ENCODE measurements at regions not wholly inside any gene's neighbourhood (a gene's known extent, or its start where the extent isn't known, plus 50 kb on each side); places are given as distances from the start of the nearest gene placed in this dataset.
"Not testable (repeated sequence)": the region's sequence is repeated elsewhere in the genome, so short reads cannot be mapped to it uniquely, and the experiment has no call there.

DNA sequence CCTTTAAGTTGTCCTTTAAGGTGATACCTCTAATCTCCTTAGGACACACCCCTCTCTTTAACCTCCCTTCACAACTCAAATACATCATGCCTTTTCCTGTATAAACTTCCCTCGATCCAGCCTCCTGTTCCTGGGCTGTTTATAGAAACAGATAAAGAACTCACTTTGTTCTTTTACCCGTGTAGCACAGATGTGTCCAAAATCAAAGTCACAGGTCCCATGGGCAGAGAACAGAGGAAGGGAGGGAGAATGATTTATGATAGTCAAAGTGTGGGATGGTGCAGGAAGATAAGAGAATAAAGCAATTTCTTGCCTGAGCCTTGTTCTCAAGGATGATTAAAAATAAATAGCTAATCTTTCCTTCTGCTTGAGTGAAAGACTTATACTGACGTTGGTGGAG lies 50.3 kb upstream of the CABCOCO1 start:
- intact Hi-C loops (cut with DNase I) = no loop called here
- no peak for DNase-seq (ENCODE audit: low spot score)

DNA sequence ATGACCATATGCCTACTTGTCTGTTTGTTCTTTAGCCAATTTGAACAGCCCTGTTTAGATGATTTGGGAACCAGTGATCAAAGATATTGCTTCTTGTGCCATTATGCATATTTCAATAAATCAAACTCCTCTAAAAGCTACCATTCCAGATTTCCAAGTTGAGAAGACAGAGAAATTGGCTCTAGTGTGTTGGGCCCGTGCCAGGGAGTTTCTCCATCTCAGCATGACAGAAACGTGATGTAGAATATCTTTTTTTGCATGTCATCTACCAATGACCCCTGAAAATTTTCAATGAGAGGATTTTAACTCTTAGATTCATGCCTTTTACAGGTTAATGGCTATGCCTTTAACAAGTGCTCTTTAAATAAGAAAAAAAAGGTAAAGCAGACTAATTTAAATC lies 50.7 kb upstream of the CABCOCO1 start:
- DNase-seq (ENCODE audit: low spot score) = no peak

DNA sequence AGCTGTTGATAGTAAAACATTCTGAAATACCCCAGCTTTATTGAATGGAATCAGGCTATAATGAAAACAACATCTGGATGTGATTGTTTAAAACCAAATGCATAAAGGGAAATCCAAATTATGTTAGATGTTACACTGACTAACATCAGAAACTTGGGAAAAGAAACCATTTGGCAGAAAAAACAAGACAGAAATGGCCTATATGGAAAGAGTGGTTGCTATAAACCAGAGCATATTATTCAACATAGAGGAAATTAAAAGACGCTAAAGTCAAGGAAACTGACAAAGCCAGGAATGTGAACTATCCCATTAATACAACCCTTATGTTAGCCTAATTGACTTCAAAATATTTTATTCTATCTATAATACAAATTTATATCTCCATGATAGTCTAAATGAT lies 53.0 kb upstream of the CABCOCO1 start:
- intact Hi-C loops (cut with DNase I) = no loop called here
- DNase-seq (ENCODE audit: low spot score) = no peak

More for the DNA sequence above, 50.7 kb upstream of the CABCOCO1 start:
- intact Hi-C loops (cut with DNase I) = no loop called here

DNA sequence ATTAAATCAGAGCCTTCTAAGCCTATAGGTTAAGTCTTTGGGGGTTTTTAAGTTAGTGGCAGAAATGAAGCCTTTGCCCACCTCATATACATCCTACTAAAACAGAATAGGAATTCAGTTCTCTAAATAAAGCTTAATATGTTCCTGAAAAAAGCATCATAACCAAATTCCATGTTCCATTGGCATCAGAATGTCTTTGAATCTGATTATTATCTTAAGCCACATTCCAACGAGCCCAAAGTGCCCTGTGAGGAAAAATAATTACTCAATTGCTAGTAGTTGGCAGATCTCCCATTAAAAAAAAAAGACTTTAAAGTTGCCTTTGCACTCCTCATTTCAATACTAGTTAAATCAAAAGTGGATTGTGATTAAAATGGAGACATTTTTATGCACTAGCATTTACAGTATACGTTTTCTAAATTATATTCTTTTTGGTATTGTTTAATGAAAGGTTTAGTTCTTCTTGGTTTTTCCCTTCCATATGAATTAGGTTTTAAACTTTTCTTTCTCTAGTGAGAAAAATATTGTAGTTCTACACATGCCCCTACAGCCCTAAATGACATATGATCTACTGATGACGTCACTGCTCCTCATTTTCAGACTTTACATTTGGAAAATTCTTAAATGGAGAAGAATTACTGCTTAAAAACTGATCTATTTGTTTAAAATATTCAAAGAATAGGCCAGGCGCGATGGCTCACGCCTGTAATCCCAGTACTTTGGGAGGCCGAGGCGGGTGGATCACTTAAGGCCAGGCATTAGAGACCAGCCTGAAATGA lies 54.3 kb upstream of the CABCOCO1 start:
- intact Hi-C loops (cut with DNase I) = no loop called here

DNA sequence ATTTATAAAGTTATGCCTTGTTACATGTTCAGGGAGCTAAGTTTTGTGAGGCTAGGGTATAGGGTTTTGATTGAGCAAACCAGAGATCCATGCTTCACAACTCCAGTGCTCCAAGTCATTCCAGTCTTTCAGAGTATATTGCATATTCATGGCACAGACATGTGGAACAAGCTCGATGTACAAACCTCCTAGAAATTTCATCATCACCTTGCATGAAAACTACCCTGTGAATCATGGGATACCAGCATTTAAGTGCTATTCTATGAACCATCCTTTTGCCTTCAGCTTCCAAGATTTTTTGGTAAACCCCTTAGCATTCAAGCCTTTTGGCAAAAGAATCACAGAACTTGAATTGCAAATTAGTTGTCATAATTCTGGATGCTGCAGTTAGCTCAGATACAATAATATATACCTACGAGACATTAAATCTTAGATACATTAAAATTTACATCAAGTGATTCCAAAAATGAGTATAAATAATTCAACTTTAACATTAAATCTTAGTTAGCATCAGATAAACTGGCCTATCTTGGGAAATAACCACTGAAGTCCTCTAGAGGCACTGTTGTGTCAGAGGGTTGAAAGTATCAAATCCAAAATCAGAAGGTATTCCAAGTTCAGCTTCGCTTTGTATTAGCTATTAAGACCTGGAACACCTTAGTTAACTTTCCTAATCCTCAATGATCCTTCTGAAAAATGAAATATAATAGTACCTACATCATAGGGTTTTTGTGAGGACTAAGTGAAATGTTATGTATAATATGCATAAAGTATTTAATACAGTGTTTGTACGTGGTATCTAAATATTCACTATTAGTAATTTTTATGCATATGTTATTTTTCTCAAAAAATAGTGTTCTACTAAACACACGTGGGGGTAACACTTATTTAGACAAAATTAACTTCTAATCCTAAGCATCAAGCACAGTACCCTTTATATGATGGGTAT lies 55.5 kb upstream of the CABCOCO1 start:
- intact Hi-C loops (cut with DNase I) = no loop called here
- no peak for DNase-seq (ENCODE audit: low spot score)

More for the DNA sequence above, 54.3 kb upstream of the CABCOCO1 start:
- DNase-seq (ENCODE audit: low spot score) = no peak

DNA sequence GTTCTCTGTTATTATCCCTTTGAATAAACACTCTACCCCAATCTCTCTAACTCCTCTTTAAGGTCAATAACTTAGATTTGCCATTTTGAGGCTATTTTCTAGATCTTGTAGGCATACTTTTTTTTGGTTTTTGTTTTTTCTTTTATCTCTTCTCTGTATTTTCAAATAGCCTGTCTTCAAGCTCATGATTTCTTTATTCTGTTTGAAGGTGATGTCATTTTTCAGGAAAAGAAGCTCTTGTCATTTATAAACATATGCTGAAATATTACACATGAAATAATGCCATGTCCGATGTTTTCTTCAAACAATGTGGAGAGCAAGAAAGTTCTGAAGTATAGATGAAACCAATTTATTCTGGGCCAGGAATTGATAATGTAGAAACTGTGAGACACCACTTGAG lies 57.5 kb upstream of the CABCOCO1 start:
- intact Hi-C loops (cut with DNase I) = no loop called here
- DNase-seq (ENCODE audit: low spot score) = no peak

DNA sequence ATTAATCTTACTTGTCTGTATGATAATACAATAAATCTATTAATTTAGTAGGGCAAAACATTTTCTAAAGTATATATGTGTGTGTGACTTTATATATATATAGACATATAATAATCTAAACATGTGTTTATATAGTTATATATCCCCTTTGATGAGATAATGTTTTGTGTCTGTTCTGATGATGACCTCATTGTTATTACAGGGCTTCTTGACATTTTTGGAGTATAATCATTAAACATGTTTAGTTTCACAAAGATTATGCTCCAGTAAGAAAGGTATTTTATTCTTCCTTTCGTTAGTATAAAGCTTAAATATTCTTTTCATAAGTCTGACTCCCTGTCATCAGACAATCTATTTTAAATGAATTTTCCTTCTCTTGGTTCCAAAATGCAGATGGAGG lies 62.3 kb upstream of the CABCOCO1 start:
- intact Hi-C loops (cut with DNase I) = no loop called here
- no peak for DNase-seq (ENCODE audit: low spot score)

DNA sequence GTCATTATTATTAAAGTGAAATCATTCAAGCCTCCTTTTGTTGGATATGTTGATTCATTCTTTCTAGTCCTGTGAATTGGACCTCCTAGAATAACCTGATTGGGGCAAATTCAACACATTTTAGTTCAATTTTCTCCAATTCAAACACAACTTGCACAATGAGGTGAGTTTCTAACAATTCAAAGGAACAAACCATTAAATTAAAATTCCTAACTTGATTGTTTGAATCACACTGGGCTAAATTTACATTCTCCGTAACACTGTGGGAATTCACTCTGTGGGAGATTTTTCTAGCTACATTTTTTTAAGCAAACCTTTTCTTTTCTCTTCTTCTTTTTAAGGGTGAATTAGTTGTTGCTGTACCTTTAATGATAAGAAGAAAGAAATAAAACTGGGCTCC lies 68.3 kb upstream of the CABCOCO1 start:
- intact Hi-C loops (cut with DNase I) = no loop called here
- DNase-seq (ENCODE audit: low spot score) = no peak

DNA sequence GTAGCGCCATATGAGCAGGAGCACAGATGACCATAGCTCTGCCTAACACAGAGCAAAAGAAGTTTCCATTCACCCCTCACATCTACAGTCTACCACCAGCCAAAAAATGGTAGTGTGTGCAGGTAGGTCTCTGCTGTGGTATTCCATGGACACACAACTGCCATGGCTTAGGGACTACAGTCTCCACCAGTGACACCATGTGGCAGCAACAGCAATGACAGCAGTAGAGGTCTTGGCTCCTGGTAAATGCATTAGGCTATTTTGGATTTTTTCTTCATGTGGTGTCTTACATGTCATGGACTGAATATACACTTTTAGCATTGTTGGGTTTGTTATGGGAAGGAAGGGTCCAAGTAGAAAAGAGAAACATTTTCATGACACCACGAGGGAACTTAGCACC lies 70.1 kb upstream of the CABCOCO1 start:
- intact Hi-C loops (cut with DNase I) = no loop called here

DNA sequence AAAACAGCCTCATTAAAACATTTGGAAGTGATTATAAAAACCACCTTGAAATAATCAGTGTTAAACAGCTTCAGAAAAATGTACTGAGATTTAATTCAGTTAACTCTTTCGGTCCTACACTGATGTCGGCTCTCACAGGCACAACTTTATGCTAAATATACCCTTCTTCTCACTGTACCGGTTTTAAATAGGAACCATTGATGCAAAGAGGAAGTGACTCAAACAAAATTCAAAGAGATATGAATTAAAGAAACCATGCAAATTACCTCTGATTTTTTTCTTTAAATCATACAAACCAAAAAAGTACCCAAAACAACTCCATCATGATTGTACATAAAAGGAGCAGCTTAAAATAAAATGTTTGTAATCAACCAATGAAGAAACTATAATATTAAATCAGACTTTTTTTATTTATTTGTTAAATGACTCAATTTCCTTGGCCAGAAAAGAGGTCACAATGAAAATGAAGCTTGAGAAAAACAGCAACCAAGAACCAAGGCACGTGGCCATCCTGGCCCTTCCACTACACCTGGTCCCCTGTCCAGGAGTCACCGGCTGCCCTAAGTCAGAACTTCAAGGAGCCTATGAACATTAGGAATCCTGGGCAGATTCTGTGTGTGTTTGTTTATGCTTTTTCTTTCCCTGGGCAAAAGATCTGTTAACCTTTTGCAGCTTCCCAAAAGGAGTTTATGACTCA lies 73.0 kb upstream of the CABCOCO1 start:
- DNase-seq (ENCODE audit: low spot score) = no peak

More for the DNA sequence above, 70.1 kb upstream of the CABCOCO1 start:
- no peak for DNase-seq (ENCODE audit: low spot score)

DNA sequence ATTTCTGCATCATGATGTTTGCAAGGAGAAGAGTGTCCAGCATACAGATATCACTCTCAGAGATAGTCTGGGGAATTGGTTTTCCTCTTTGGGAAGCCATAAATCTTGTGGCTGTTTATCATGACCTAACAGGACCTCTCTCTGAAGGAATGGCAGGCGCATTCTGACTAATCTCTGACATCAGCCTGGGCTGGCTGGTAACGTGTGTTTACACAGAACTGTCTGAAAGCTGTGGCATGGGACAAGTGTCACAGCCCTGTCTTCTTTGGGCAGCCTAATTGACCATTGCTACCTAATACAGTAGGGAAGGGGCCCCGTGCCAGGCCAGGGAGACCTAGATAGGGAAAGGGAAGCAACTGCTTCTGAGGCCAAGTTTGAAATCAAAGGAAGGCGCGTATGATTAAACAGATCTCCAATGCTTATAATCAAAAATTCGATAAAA lies 73.9 kb upstream of the CABCOCO1 start:
- intact Hi-C loops (cut with DNase I) = no loop called here
- DNase-seq (ENCODE audit: low spot score) = no peak

More for the DNA sequence above, 73.0 kb upstream of the CABCOCO1 start:
- intact Hi-C loops (cut with DNase I) = no loop called here

DNA sequence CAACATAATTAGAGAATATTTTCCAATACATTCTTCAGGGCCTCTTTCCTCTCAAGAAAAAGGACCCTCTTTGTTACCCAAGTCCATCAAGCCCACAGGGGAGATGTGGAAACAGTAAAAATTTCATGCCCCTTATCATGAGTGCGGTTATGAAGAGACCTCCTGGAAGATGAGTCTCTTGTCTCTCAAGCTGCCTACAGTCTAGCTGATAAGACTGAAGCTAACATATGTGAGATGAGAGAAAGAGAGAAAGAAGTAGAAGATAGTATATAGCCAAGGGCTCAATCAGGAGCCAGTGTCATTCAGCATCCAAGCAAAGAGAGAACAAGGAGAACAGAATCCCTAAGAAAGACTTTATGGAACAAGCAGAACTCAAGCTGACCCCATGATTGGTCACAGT lies 75.9 kb upstream of the CABCOCO1 start:
- intact Hi-C loops (cut with DNase I) = no loop called here
- no peak for DNase-seq (ENCODE audit: low spot score)

DNA sequence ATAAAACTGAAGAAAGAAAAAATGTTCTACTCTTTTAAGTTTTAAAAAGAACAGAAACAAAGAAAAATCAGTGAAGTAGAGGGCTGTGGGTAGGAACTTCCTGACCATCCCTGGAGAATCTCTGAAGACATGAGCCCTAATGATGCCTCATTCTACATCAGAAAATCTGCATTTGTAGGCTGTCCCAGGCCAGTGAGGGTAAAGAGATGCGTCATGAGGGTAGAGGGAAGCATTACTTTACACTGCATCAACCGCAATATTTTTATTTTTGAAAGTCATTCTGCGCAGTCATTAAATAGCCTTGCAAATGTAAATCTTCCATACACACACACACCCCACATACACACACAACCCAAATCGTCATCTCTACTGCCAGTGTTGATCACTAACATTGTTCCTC lies 82.1 kb upstream of the CABCOCO1 start:
- intact Hi-C loops (cut with DNase I) = no loop called here
- DNase-seq (ENCODE audit: low spot score) = no peak

DNA sequence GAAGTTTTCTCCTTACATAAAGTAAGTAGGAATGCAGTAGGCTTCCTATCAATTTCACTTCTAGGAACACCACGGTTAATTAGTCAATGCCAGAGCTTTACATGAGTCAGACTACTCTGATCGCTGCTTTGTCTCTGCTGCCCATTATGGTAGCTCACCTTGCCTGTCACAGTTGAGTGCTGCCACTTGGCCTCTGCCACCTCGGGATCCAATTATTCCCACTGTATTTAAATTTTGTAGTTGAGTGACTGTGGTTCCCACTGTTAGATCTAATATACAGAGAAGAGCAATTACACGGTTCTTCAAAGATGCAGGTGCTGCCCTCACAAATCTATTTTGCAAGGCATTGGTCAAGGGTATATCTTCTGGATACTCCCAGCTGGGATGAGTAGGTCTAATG lies 92.5 kb upstream of the CABCOCO1 start:
- intact Hi-C loops (cut with DNase I); DNase-seq (ENCODE audit: low spot score): not testable (repeated sequence)

DNA sequence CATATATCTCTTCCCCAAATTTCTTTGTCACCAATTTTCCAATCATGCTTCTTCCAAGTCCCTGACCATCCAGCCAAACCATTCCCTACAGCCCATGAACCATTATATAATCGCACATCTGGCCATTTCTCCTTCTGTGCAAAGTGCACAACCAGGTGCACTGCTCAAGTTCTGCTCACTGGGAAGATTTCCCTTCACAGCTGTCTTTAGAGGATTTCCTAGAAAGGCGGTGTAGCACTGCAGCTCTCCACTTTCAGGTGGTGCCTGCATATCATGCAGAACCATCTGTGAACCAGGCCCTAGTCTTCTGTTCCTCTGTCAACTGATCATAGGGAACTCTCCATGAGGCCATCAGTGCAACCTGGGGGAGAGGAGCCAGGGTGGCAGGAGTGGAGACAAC lies 95.0 kb upstream of the CABCOCO1 start:
- intact Hi-C loops (cut with DNase I) = no loop called here
- no peak for DNase-seq (ENCODE audit: low spot score)

DNA sequence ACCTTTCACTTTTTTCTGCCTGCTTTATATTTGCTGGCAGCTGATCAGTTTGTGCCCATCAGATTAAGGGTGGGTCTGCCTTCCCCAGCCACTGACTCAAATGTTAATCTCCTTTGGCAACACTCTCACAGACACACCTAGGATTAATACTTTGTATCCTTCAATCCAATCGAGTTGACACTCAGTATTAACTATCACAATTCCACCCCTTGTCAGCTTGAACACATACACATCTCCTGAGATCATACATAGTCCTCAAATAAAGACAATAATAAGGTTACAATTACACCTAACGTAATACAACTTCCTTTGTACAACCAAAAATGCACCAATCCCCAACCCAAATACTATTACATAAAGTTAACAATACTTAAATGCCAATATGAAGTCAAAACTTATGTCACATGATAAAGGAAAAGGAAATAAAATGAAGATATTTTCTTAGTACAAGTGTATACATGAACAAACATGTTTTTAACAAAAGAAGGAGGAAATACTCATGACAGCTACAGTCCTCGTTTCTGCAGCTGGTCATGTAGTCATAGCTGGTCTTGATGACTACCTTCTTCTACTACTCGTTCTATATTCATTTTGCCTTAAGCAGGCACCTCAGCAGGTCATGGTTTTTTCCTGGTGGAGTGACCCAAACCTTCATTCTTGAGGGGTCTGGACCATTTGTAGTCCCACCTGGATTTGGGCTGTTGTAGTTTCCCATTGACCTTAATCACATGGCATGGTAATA lies 96.7 kb upstream of the CABCOCO1 start:
- DNase-seq (ENCODE audit: low spot score) = no peak
- intact Hi-C loops (cut with DNase I) = no loop called here

DNA sequence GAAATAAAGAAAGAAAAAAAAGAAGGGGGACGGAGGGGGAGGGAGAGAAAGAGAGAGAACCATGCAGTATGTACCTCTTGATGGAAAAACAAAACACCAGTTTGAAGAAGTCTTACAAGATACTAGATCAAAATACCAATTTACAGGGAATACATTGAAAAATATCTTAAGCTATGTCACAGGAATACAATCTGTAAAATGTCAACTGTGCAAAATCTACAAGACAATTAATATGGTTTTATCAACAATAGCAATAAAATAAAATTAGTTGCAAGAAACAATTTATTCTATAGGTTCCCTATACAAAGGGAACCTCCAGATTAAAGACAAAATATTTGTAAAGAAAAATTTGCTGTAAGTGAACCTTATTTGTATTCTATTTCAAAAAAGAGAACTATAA lies 98.3 kb upstream of the CABCOCO1 start:
- intact Hi-C loops (cut with DNase I) = no loop called here
- DNase-seq (ENCODE audit: low spot score) = no peak

DNA sequence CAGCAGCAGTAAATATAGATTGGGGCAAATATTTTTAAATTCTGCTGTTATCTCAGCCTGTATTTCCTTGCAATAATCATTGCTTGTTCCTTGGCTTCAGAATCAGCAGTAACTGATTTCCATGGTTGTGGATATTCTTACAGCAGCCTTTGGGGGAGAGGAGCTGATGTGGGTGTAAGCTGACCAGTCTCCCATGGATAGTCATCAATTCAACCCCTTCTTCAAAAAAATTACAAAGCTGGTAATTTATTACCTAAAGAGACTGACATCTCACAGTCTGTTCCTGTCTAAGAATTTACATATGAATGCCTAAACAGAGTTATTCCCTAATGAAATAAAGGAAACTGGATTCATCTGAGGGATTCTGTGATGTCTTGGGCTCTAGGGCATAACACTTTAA lies 103.1 kb upstream of the CABCOCO1 start:
- no peak for DNase-seq (ENCODE audit: low spot score)
- intact Hi-C loops (cut with DNase I) = no loop called here

DNA sequence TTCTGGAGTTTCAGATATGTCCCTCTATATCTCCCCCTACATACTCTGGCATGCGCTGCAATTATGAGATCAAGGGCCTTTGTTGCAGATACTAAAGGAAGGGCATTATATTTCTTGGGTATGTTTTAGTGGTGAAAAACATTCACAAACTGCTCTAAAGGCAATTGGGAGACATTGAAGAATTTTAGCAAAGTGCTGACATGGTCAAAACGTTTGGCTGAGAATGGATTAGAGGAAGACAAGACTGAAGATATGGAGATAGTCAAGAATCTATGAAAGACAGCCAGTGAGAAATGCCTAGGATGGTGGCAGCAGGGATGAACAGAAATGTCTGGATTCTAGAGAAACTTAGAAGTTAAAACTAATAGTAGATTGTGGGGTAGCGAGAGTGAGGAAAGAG lies 104.5 kb upstream of the CABCOCO1 start:
- intact Hi-C loops (cut with DNase I) = no loop called here
- DNase-seq (ENCODE audit: low spot score) = no peak

Measured in posterior vena cava (tissue), 2 donors.